Left renal pelvis (tissue), 4 donors: ENCODE measurements at regions not wholly inside any gene's neighbourhood (a gene's known extent, or its start where the extent isn't known, plus 50 kb on each side); places are given as distances from the start of the nearest gene placed in this dataset.
"Not testable (repeated sequence)": the region's sequence is repeated elsewhere in the genome, so short reads cannot be mapped to it uniquely, and the experiment has no call there.

Experiments
- DNase-seq, 4 donors: peaks; one replicate each; pipeline ENCODE4 v3.0.0-alpha.2; 2013; ENCODE audit warnings: low read depth in 4 of 4, low spot score in 3 of 4

DNA sequence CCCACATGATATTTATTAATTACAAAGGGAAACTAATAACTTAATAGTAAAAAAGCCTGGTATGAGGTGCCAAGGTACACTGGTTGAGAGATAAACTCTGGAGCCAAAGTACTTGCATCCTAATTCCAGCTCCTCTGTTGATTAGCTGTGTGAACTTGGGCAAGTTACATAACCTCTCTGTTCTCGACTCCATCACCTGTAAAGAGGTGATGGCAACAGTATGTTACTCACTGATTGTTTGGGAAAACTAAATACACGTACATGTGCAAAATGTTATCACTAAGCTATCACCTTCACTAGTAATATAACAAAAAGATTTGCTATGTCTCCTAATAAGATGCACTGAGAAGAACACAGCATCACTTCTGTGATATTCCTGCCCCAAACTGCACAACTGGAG is 206.4 kb downstream of the MEX3B start:
- no peak for DNase-seq

DNA sequence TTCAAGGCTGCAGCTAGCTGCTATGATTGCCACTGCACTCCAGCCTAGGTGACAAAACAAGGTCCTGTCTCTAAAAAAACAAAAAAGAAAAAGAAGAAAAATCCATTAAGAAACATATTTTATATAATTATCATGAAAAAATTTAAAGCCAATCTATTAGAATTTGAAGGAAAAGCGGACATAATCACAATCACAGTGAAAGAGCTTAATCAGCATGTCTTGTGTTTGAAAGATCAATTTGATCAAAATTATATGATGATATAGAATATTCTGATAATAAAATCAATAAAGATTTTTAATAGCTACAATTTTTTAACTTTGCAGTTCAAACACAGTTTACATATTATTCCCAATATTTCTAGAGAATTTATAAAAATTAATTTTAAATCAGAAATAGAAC is 210.1 kb downstream of the MEX3B start:
- DNase-seq: no peak

DNA sequence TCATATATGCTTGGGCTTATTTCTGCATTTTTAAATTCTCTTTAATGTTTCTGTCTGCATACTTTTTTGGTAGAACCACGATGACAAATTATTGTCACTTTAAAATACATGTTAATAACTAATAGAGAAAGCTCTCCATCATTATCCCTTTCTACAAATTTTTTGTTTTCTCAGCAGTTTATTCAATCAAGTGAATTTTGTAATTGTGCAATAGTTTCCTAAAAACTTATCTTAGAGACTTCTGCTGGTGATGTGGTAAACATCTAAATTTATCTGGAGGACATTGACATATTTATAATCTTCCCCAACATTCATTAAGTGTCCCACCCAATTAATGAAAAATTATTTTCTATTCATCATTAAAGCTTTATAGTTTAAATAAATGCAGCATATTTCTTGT is 215.3 kb downstream of the MEX3B start:
- DNase-seq: no peak

DNA sequence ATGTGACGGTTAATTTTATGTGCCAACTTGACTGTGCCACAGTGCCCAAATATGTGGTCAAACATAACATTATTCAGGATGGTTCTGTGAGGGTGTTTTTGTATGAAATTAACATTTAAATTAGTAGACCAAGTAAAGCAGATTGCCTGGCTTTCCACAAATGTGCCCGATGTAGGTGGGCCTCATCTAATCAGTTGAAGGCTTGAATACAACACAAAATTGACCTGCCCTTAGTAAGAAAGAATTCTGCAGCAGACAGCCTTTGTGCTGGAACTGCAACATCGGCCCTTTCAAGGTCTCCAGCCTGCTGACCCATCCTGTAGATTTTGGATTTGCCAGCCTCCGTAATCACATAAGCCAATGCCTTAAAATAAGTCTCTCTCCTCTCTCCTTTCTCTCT is 215.9 kb downstream of the MEX3B start:
- no peak for DNase-seq

DNA sequence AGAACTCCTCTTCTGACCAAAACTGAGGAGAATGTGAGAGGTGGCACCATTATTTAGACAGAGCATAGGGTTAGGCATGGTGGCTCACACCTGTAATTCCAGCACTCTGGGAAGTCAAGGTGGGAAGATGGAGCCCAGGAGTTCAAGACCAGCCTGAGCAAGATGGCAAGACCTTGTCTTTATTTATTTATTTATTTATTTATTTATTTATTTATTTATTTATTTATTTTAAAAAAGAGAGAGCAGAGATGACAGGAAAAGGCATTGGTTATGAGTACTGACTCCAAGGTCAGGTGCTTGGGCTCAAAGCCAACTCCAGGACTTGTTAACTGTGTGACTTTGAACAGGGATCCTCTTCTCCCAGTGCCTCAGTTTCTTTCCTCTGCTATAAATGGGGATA is 217.7 kb downstream of the MEX3B start:
- no peak for DNase-seq

DNA sequence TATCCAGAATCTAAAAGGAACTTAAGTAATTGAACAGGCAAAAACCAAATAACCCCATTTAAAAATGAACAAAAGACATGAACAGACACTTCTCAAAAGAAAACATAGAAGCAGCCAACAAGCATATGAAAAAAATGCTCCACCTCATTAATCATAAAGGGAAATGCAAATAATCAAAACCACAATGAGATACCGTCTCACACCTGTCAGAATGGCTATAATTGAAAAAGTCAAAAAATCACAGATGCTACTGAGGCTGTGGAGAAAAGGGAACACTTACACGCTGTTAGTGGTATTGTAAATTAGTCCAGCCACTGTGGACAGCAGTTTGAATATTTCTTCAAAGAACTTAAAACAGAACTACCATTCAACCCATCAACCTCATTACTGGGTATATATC is 220.7 kb downstream of the MEX3B start:
- no peak for DNase-seq

DNA sequence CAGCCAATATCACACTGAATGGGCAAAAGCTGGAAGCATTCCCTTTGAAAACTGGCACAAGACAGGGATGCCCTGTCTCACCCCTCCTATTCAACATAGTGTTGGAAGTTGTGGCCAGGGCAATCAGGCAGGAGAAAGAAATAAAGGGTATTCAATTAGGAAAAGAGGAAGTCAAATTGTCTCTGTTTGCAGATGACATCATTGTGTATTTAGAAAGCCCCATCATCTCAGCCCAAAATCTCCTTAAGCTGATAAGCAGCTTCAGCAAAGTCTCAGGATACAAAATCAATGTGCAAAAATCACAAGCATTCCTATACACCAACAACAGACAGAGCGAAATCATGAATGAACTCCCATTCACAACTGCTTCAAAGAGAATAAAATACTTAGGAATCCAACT is 223.2 kb downstream of the MEX3B start:
- not testable (repeated sequence) for DNase-seq

DNA sequence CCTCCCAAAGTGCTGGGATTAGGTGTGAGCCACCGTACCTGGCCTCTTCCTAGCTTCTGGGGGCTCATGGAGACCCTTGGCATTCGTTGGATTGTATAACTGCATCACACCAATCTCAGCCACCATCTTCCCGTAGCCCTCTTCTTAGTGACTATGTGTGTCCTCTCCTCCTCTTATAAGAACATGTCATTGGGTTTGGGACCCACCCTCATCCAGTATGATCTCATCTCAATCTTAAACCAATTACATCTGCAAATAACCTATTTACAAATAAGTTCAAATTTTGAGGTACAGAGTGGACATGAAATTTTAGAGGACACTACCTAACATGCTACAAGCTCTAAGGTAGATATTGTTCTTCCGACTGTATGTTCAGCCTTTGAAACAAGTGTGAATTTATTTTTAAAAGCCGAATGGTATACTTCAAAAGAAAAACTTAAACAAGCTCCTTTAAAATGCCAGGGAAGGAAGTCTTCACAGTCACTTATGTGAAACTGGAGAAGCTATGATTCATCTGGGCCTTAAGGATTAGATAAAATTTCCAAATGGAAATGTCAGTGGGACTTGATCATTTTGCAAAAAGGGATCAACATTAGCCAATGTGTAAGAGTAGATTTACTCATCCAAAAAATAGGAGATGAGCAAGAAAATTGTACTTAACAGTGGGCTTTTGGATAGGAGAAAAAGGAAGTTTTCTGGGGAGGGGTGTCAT is 225.7 kb downstream of the MEX3B start:
- no peak for DNase-seq

DNA sequence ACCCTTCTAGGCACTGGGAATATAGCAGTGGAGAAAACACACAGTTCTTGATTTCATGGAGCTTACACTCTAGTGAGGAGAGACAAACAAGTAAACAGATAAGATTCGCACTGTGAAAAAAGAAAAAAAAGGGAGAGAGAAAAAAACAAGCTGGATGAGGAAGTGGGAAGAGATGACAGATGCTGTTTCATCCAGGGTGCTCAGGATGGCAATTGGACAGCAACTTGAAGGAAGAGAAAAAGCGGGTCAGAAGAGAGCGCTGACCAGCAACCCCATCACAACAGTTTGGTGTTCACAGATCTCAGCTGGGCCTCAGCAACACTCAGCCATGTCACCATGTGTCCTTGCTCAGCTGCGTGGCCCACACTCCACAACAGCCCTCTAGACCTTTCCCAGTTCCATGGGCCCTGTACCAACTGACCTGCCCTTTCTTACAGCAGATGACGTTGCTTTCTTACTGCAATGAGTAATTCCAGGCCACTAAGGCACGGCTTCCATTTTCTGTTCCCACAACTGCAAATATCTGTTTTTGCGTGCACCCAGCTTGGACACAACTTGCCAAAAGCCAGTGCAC is 230.8 kb downstream of the MEX3B start:
- no peak for DNase-seq

DNA sequence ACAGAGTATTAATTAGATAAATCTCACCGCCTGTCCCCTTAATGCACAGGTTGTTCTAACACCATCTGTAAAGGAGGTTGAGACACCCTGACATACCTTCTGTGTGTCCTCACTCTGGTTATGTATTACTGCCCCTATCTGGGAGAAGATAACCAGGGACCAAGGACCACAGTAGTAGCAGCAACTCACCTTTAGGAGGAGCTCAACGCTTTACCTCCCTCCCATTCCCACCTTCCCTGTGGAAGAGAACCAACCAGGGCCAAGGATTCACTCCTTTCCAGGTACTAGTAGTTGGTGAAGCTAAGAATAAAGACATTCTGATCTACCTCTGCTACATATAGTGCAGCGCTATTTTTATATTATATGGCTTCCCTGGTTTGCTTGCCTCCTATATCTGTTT is 232.6 kb downstream of the MEX3B start:
- DNase-seq: no peak

DNA sequence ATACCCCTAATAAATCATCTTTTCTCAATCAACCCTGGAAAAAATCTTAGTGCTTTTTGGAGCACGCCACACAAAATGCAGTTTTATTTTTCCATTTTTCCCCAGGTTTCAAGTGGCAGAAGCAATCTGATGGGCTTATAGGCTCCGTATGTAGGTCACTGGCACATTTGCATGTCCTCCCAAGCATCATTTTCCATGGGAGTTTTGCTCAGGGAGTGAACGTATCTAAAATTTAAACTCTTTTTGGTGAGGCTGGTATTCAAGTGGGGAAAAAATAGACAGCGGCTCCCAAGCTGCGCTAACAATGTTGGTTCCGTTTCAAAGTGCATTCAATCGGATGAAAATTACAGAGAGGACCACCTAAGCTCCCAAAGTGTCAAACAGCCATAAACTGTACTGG is 233.4 kb downstream of the MEX3B start:
- no peak for DNase-seq

DNA sequence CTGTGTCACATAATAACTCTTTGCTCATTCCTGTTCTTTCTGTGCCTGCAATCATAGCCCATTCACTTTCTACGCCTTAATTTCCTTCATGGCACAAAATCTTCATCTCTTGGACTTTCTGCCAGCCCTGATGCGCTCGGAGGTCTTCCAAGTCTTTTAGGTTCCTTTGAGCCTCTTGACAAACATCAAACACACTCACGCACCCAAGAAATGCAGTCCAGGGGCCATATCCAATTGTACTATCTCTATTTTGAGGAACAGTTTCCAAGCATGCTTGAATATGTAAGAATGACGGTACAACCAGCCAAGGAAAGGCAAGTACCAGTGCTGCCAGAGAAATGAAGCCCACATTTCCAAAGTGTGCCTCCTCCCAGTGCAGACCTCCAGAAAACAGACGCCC is 234.1 kb downstream of the MEX3B start:
- no peak for DNase-seq

DNA sequence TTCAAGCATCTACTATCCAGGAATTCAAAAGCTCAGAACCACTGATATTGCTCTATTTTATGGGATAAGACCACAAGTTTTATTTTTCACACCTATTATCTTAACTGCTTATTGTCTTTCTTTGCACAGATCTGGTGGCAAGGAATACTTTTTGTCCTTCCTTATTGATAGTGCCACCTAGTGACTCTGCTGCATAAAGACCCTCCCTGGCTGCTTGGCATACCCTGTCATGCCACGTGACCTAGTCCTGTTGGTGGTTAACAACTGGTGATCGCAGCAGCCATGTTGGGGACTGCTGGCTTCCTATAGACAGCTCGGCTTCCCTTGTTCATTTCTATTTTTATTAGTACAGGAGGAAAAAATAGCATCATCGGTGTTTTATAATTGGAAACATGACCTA is 236.3 kb downstream of the MEX3B start:
- DNase-seq: no peak

DNA sequence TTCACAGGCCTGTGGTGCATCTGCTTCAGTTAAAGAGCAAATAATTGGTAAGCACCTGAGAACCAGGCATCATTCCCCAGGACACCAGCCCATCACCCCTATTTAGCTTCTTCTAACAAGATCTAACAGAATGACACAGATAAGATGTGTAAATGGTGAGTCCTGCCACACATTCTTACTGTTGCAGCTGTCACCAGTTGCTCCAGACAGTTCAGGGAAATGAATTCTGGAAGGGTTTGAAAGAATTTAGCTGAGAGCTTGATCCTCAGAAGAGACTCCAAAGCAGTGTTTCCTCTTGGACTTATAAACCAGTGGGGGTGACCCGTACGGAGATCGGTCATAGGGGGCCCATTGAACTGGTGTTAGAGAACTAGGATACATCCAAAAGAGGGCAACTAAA is 238.0 kb downstream of the MEX3B start:
- DNase-seq: no peak

DNA sequence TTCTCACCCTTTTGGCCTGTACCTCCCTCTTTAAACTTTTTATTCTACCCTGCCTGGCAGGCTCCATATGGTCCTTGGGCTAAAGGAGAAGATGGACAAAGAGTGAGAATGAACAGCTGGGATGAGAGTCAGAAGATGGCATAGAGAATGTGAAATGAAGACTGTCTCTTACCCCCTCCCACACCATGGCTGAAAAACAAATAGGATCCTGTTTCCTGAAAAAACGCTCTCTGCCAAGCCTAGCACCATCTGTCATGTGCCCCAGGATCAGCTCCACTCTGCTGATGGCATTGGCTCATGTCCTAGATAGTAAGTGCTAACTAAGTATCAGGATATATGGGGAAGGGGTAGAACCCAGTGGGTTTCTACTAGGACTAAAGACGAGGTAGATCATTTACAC is 238.6 kb downstream of the MEX3B start:
- no peak for DNase-seq

DNA sequence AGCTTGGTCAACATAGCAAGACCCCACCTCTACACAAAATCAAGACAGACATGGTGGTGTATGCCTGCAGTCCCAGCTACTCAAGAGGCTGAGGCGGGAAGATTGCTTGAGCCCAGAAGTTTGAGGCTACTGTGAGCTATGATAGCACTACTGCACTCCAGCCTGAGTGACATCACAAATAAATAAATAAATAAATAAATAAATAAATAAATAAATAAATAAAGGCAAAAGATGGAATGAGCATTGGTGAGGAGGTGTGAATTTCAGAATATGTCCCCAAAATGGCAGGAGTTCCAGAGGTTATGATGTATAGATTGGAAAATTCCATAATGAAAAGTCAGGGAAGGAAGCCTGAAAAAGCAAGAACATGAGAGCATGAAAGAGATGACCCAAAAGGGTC is 249.9 kb downstream of the MEX3B start:
- no peak for DNase-seq

DNA sequence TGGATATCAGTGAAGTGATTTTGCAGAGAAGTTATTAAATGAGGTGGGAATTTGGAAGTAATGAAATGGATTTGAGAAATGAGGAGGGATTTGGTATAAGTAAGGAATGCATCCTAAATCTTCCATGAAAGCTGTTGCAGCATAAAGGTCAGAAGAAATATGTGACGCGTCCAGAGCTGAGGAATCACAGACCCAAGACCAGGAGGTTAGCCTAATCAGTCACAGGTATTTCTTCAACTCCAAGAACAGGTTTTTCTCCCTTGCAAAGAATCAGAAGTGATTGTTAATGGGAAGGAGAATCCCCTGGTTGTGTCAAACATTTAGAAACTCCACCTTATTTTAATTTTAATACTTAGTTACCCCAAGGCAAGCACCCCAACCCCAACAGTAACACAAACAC is 253.2 kb downstream of the MEX3B start:
- DNase-seq: no peak

DNA sequence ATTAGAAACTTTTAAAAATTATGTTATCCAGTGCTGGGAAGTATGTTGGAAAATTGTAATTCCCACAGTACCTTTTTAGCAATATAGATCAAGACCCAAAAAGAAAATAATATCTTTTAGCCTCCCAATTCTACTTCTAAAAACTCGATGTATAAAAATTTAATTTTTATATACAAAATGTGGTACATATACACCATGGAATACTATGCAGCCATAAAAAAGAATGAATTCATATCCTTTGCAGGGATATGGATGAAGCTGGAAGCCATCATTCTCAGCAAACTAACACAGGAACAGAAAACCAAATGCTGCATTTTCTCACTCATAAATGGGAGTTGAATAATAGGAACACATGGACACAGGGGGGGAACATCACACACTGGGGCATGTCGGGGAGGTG is 254.5 kb downstream of the MEX3B start:
- DNase-seq: not testable (repeated sequence)

DNA sequence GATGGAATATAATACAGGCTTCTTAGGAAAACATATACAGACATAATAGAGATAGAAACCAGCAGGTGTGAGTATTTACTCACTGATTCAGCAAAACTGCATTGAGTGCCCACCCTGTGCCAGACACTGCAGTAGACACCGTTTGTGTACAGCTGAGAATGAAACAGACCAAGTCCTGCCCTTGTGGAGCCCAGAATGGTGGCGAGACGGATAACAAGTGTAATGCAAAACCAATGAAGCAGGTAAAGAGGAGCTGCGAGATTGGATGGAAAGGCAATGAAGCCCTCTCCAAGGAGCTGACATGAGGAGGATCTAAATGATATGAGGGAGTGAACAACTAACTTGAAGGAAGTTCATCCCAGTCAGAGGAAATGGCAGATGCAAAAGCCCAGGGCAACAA is 256.4 kb downstream of the MEX3B start:
- DNase-seq: no peak

DNA sequence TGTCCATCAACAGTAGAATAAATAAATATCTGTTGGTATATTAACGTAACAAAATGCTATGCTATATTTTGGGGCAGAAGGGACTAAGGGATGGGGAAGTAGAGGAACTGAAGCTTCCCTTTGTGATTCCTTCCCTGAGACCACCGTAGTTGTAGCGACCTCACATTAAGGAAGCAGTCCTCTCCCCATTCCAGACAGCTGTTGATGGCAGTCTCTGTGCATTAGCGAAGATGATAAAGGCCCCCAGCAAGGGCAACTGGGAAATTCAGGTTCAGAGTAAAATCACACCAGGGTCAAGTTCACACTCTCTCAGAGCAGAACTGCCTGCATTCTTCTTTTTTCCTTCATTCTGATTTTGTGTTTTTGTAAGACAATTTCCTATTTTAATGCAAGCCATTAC is 259.0 kb downstream of the MEX3B start:
- DNase-seq: no peak

DNA sequence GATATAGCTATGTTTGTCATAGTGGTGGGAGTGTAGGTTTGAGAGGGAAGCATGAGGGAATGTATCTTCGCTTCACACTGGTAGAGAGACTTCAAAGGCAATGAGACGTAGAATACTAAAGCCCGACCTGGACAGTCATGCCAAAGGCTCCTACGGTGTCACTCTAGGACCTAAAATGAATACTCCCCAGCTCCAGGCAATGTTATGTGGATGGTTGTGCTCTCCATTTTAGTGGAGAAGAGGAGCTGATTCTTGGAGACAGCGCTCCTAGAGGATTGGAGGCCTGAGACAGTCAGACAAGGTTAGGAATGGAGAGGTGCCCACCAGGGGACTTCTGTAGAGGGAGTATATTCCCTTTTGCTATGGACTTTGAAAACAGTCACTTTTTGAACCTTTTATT is 260.1 kb downstream of the MEX3B start:
- DNase-seq: no peak

DNA sequence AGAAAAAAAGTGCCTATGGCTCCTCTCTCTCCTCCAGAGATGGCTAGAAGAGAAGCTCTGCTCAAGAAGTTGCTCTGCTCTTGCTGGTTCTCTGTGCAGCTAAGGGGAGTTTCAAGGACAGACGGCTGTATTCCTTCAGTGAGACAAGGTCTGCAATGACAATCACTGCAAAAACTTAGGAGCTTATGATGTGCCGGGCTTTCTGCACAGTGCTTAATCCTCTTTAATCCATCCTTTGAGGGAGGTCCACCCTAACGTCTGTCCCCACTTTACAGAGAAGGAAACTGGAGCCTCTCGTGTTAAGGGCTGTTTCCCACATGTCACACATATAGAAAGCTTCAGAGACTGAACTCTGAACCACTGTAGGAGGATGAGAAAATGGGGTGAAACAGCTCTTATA is 260.6 kb downstream of the MEX3B start:
- no peak for DNase-seq

DNA sequence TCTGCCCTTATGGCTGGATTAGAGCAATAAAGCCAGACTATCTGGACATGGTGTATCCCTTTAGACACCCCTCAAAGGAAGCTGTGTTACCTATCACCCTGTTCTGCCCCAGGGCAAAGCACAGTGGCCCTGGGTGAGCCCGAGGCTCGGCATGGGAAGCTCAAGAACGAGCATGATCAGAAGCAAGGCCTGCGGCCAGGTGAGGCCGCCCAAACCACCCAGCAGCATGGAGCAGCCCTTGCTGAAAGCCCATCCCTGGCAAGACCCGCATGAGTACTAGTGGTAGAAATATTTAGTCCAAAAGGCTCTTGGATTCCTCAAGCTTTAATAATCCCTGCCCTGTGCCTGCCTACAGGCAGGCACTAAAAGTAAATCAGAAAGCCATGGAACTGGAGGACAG is 261.1 kb downstream of the MEX3B start:
- DNase-seq: no peak
